AG09309 (cell line): ENCODE measurements at regions not wholly inside any gene's neighbourhood (a gene's known extent, or its start where the extent isn't known, plus 50 kb on each side); places are given as distances from the start of the nearest gene placed in this dataset.

Source experiments
- DNase-seq: peaks from one replicate; pipeline ENCODE4 v3.0.0-alpha.2; 2010; ENCODE audit warnings: low read depth
- H3K4me3 ChIP-seq: 2 replicates; pipeline ENCODE4 v1.5.1; 2011; ENCODE audit warnings: mild to moderate bottlenecking, low read depth, low read length, moderate library complexity; ENCODE audit not compliant: control insufficient read depth
- TF ChIP-seq, protein P1 (sequence below): IDR thresholded peaks from 2 replicates; pipeline ENCODE4 v1.5.1; 2011; ENCODE audit warnings: mild to moderate bottlenecking, low read depth, low read length, inconsistent platforms; ENCODE audit not compliant: insufficient read depth, control insufficient read depth; ENCODE audit errors: missing control alignments

DNA sequence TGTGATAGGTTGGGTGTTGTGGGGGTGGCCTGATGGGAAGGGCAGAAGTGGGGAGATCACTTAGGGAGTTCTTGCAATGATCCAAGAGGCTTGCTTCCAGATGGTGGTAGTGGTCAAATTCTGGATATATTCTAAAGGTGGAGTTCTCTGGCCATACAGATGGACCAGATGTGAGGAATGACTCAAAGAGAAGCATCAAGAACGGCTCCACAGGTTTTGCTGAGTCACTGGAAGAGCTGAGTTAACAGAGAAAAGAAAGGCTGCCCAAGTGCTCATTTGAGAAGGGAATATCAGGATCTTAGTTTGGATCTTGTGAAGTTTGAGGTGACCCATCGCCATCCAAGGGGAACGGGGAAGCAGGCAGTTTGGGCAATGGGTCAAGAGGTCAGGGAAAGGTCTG, 192.9 kb upstream of the GALNT2 start:
- TF ChIP-seq, protein P1, sequence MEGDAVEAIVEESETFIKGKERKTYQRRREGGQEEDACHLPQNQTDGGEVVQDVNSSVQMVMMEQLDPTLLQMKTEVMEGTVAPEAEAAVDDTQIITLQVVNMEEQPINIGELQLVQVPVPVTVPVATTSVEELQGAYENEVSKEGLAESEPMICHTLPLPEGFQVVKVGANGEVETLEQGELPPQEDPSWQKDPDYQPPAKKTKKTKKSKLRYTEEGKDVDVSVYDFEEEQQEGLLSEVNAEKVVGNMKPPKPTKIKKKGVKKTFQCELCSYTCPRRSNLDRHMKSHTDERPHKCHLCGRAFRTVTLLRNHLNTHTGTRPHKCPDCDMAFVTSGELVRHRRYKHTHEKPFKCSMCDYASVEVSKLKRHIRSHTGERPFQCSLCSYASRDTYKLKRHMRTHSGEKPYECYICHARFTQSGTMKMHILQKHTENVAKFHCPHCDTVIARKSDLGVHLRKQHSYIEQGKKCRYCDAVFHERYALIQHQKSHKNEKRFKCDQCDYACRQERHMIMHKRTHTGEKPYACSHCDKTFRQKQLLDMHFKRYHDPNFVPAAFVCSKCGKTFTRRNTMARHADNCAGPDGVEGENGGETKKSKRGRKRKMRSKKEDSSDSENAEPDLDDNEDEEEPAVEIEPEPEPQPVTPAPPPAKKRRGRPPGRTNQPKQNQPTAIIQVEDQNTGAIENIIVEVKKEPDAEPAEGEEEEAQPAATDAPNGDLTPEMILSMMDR = no peak
- DNase-seq = no peak

DNA sequence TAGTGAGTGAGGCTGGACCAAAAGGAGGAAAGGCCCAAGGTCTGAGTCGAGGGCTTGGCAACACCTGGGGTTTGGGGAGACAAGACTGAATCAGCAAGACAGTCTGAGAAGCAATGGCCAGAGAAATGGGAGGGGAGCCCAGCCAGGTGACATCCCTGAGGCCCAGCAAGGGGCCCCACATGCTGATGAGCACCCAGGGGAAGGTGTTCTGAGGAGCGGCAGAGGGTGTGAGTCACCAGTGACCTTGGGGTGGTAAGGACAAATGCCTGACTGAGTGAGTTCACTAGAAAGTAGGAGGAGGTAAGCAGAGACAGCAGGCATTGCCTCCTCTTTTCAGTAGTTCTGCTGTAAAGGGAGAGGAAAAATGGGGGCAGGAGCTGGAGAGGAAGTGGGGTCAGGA, 192.4 kb upstream of the GALNT2 start:
- TF ChIP-seq, protein P1 = no peak
- no peak overlapping the region for H3K4me3 ChIP-seq
- DNase-seq = no peak

More for the DNA sequence above, 192.9 kb upstream of the GALNT2 start:
- no peak overlapping the region for H3K4me3 ChIP-seq

DNA sequence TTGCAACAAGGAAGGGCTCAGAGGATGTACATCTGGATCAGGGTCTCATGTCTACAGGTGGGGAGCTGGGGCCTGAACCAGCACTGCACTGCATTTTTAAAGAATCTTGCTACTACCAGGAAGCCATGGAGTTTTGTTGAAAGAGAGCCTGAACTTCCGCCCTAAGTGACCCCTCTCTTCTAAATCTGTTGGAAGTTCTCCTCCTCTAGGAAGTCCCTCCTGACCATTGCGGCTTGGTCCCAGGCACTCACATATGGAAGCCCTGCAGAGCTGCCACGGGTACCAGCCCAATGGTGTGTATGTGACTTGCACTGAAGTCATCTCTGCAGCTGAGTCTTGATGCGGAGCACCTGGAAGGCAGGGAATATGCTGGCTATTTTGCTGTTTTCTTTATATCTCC, 192.0 kb upstream of the GALNT2 start:
- DNase-seq = no peak
- no peak overlapping the region for H3K4me3 ChIP-seq
- TF ChIP-seq, protein P1 = no peak

DNA sequence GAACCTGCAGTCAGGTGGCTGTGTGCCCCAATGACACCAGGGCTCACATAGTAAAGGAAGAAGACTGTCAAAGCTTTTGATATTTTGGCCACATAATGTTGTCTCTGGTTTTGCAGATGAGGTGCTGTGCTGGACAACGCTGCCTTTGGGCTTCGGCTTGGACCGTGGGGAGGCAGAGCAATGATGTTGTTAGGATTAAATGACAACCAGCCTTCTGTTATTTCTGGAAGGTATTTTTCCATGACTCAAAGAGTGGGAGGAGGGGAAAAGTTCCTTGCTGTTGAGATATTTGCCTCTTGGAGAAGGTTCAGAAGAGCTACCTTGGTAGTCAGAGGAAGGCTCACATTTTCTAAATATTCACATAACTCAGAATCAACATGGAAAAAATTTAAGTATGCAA, 187.3 kb upstream of the GALNT2 start:
- DNase-seq = no peak
- H3K4me3 ChIP-seq = no peak overlapping the region
- TF ChIP-seq, protein P1 = no peak

DNA sequence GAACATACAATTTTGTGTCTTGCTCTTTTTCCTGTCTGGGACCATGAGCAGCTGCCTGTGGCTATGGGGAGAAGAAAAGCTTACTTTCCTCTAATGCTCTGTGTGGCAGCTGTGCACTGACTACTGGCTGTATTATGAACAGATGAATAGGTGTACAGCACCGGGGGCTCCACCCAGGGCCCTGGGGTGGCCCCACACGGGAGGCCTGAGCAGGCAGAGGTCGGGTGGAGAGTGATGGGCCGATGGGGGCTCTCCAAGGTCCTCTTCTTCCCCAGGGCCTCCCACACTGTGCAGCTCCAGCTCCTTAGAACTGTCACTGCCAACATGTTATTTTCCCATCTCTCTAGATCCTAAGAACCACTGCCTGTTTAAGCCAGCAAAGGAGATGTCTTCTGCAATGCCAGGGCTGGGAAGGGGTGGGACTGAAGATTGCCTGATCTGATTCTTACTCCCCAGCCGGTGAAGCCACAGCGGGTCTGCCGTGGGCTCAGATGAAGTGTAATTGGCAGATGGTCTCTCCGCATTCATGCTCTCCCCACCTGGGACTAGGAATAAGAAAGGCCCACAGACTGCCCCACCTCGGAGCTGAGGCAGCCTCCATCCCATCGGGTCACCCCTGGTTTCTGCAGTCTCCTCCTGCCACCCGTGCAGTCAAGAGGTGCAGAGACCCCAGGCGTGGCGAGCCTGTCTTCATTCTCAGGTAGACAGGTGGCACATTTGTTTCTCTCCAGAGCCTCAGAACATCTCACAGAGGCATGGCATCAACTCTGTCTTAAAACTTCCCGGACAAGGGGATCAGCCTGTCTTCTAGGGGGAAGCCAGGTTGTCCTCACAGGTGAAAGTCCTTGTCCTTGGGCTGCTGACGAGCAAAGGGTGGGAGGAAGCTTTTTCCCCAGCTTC, 186.5 kb upstream of the GALNT2 start:
- no peak for DNase-seq
- TF ChIP-seq, protein P1 = no peak
- no peak overlapping the region for H3K4me3 ChIP-seq

DNA sequence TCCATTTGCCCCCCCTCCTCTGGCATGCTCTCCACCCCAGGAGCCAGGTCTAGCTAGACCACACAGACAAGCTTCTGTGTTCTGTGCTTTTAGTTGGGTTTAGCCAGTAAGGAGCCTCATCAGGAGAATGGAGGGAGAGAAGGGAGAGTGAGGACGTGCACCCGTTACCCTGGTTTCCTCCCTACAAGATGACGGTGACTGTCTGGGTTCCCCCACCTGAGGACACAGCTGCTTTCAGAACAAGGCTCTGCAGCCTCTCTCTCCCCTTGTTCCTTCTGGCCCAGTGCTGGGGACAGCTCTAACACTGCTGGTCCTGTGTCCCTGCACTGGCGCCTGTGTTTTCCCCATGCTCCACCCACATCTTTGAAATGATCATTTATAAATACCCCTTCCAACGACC, 184.4 kb upstream of the GALNT2 start:
- TF ChIP-seq, protein P1 = no peak
- DNase-seq = no peak
- no peak overlapping the region for H3K4me3 ChIP-seq
